OCI-LY1 (cell line): ENCODE measurements at regions not wholly inside any gene's neighbourhood (a gene's known extent, or its start where the extent isn't known, plus 50 kb on each side); places are given as distances from the start of the nearest gene placed in this dataset.

Source experiments
- H2AFZ ChIP-seq: fragments of 200-600 bp; sonication (generic), shearing (Covaris generic); 2 replicates; pipeline ENCODE4 v1.6.0; 2014; ENCODE audit warnings: antibody characterized with exemption, mild to moderate bottlenecking, low read length
- H3F3A ChIP-seq: fragments of 200-600 bp; sonication (generic), shearing (Covaris generic); 2 replicates; pipeline ENCODE4 v1.6.0; 2014; ENCODE audit warnings: mild to moderate bottlenecking, antibody characterized with exemption, low read length, moderate library complexity; ENCODE audit not compliant: insufficient read depth
- H3K27ac ChIP-seq: fragments of 200-600 bp; sonication (generic); 2 replicates; pipeline ENCODE4 v1.5.1; 2014; ENCODE audit warnings: low read length, mixed run types, mild to moderate bottlenecking, low read depth; ENCODE audit not compliant: poor library complexity, severe bottlenecking
- H3K27me3 ChIP-seq: fragments of 200-600 bp; sonication (generic); 2 replicates; pipeline ENCODE4 v1.6.0; 2014; ENCODE audit warnings: antibody characterized with exemption, mild to moderate bottlenecking, low read length, moderate library complexity; ENCODE audit not compliant: insufficient read depth
- H3K36me3 ChIP-seq: fragments of 200-600 bp; sonication (generic); 2 replicates; pipeline ENCODE4 v1.6.1; 2014; ENCODE audit warnings: mild to moderate bottlenecking, antibody characterized with exemption, low read length, moderate library complexity, mixed read lengths; ENCODE audit not compliant: insufficient read depth
- H3K4me1 ChIP-seq: fragments of 200-600 bp; sonication (generic); 2 replicates; pipeline ENCODE4 v1.5.1; 2014; ENCODE audit warnings: mild to moderate bottlenecking, low read length, moderate library complexity; ENCODE audit not compliant: insufficient read depth, severe bottlenecking
- H3K4me2 ChIP-seq: fragments of 200-600 bp; sonication (generic), shearing (Covaris generic); 2 replicates; pipeline ENCODE4 v1.6.1; 2014; ENCODE audit warnings: low read length
- H3K4me3 ChIP-seq: fragments of 200-600 bp; sonication (generic); 2 replicates; pipeline ENCODE4 v1.5.1; 2014; ENCODE audit warnings: low read length, low read depth, mild to moderate bottlenecking, mixed read lengths; ENCODE audit not compliant: poor library complexity, severe bottlenecking
- H3K79me2 ChIP-seq: fragments of 200-600 bp; shearing (Covaris generic); 2 replicates; pipeline ENCODE4 v1.6.1; 2016; ENCODE audit warnings: mixed run types, low read length, mixed read lengths; ENCODE audit not compliant: insufficient read depth
- H3K9ac ChIP-seq: fragments of 200-600 bp; sonication (generic), shearing (Covaris generic); 2 replicates; pipeline ENCODE4 v1.6.1; 2014; ENCODE audit warnings: mild to moderate bottlenecking, low read length, mixed read lengths
- H3K9me2 ChIP-seq: fragments of 200-600 bp; sonication (generic), shearing (Covaris generic); 2 replicates; pipeline ENCODE4 v1.6.1; 2014; ENCODE audit warnings: low read depth, mild to moderate bottlenecking, low read length, mixed read lengths
- H3K9me3 ChIP-seq: fragments of 200-600 bp; shearing (Covaris generic); 2 replicates; pipeline ENCODE4 v1.6.1; 2014; ENCODE audit warnings: low read length, mixed read lengths
- H4K20me1 ChIP-seq: fragments of 200-600 bp; sonication (generic), shearing (Covaris generic); 2 replicates; pipeline ENCODE4 v1.6.0; 2016; ENCODE audit warnings: mild to moderate bottlenecking, low read length; ENCODE audit not compliant: insufficient read depth
- EZH2 ChIP-seq: fragments of 200-600 bp; sonication (generic), shearing (Covaris generic); IDR thresholded peaks from 2 replicates; pipeline ENCODE4 v1.8.0; 2017; ENCODE audit warnings: borderline replicate concordance, mixed run types, mild to moderate bottlenecking, antibody characterized with exemption, low read length, moderate library complexity, mixed read lengths
- TF ChIP-seq, protein P1 (sequence below): fragments of 200-600 bp; sonication (generic), shearing (Covaris generic); IDR thresholded peaks from 2 replicates; pipeline ENCODE4 v1.5.1; 2017; ENCODE audit warnings: mild to moderate bottlenecking, antibody characterized with exemption, low read length, moderate library complexity, mixed read lengths

DNA sequence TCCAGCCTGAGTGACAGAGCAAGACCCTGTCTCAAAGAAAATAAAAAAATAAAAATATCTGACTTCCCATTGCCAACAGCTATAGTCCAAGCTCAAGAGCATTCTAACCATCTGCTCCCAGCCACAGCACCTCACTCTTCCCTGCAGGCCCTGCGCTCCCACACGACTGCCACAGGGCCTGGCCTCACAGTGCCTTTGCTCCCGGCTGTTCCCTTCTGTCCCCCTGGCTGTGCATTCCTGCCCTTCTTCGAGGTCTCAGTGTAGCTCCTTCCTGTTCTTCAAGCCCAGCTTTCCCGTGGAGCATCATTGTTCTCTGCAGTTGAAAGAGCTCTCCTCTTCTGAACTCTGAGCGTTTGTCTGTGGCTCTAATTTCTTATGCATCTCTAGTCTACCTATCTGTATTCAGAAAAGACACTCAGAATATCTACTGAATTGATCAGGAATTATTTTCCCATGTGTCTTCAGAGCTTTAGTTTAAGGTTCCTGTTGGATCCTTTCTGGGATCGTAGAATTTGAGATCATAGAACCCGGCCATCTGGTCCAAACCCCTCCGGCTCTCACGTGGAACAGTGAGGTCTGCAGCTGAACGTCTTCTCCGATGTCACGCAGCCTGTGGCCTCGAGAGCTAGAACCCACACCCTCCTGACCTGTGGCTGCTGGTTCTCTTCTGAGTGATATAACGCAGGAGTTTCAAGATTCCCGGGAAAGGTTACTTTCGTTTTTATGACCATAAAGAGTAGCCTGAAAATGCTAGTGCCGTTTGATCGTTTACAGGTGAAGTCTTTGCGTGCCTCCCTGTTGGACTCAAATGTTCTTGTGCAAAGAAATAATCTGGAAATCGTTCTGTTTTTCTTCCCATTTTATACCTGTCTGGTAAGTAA, 54.4 kb downstream of the DOP1B start:
- no peak overlapping the region for H3K4me3 ChIP-seq
- no peaks in the 10 kb centered on the region for H4K20me1 ChIP-seq
- H3K9me3 ChIP-seq: no peaks in the 10 kb centered on the region
- H3K9me2 ChIP-seq: no peaks in the 10 kb centered on the region
- H2AFZ ChIP-seq: no peak overlapping the region
- H3K27me3 ChIP-seq: no peaks in the 10 kb centered on the region
- no peak overlapping the region for H3K4me2 ChIP-seq
- no peaks in the 10 kb centered on the region for H3F3A ChIP-seq
- H3K36me3 ChIP-seq: no peaks in the 10 kb centered on the region; the same call in 1 of the 2 replicates
- TF ChIP-seq, protein P1, sequence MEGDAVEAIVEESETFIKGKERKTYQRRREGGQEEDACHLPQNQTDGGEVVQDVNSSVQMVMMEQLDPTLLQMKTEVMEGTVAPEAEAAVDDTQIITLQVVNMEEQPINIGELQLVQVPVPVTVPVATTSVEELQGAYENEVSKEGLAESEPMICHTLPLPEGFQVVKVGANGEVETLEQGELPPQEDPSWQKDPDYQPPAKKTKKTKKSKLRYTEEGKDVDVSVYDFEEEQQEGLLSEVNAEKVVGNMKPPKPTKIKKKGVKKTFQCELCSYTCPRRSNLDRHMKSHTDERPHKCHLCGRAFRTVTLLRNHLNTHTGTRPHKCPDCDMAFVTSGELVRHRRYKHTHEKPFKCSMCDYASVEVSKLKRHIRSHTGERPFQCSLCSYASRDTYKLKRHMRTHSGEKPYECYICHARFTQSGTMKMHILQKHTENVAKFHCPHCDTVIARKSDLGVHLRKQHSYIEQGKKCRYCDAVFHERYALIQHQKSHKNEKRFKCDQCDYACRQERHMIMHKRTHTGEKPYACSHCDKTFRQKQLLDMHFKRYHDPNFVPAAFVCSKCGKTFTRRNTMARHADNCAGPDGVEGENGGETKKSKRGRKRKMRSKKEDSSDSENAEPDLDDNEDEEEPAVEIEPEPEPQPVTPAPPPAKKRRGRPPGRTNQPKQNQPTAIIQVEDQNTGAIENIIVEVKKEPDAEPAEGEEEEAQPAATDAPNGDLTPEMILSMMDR: no peak
- TF ChIP-seq EZH2: no peak
- H3K27ac ChIP-seq: no peak overlapping the region
- H3K4me1 ChIP-seq: peaks cover 5% of the 10 kb centered on the region
- H3K79me2 ChIP-seq: no peaks in the 10 kb centered on the region
- H3K9ac ChIP-seq: no peak overlapping the region

DNA sequence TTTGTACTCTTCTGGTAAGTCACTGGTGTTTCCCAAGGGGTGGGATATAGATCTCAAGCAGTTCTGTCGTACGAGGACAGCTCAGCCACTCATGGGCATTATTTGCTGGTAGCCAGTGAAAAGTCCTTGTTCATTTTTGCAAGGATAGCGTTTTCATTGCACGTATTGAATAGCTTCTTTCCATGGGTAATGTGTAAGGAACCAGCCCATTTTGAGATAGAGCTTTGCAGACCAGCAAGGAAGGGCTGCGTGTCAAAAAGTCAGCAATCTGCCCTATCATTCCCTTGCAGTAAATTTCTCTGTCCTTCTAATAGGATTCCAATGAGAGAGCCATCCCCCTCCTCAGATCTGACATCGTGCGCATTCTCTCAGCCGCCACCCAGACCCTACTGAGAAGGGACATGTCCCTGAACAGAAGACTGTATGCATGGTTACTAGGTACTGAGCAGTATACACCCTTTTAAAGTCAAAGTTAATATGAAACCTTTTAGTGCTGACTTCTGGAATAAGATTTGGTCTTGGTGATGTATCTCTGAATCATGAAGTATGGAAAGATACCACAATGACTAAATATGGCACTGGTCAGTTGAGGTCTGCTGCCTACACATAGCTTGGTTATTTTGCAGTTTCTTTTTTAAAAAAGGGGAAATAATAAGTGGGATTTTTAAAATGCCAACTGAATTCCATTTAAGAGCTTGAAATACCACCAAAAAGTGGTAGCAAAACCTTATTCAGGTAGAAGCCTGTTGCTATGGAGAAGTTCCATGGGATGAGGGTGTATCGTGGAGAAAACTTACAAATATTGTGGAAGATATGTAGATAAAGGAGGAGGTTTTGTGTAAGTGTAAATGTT, 55.3 kb downstream of the DOP1B start:
- no peaks in the 10 kb centered on the region for H4K20me1 ChIP-seq
- no peak overlapping the region for H3K9ac ChIP-seq
- H3K9me3 ChIP-seq: no peaks in the 10 kb centered on the region
- H3K27ac ChIP-seq: no peak overlapping the region
- no peaks in the 10 kb centered on the region; the same call in 1 of the 2 replicates for H3K36me3 ChIP-seq
- no peak for TF ChIP-seq EZH2
- TF ChIP-seq, protein P1: no peak
- H2AFZ ChIP-seq: no peak overlapping the region
- no peaks in the 10 kb centered on the region for H3F3A ChIP-seq
- H3K4me1 ChIP-seq: peaks cover 5% of the 10 kb centered on the region
- H3K79me2 ChIP-seq: no peaks in the 10 kb centered on the region
- no peak overlapping the region for H3K4me3 ChIP-seq
- H3K27me3 ChIP-seq: no peaks in the 10 kb centered on the region
- H3K4me2 ChIP-seq: no peak overlapping the region
- no peaks in the 10 kb centered on the region for H3K9me2 ChIP-seq

DNA sequence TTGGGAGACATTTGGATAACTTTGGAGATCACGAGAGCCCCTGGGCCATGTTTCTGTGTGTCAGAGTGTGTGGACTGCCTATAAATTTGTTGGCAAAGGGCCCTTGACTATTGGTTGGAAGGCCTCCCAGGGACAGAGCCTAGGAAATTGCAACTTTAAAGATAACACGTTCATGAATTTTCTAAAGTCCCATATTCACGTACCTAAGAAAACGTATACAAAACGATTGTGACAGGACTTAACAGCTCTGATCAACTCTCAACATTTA, 55.8 kb downstream of the DOP1B start:
- no peaks in the 10 kb centered on the region for H3K9me3 ChIP-seq
- no peaks in the 10 kb centered on the region for H3F3A ChIP-seq
- H3K9me2 ChIP-seq: no peaks in the 10 kb centered on the region
- H4K20me1 ChIP-seq: no peaks in the 10 kb centered on the region
- no peak overlapping the region for H3K27ac ChIP-seq
- no peak overlapping the region for H3K4me2 ChIP-seq
- H3K4me1 ChIP-seq: peaks cover 5% of the 10 kb centered on the region
- TF ChIP-seq, protein P1: no peak
- no peak for TF ChIP-seq EZH2
- H3K79me2 ChIP-seq: no peaks in the 10 kb centered on the region
- no peaks in the 10 kb centered on the region; the same call in 1 of the 2 replicates for H3K36me3 ChIP-seq
- H3K4me3 ChIP-seq: no peak overlapping the region
- H2AFZ ChIP-seq: no peak overlapping the region
- H3K27me3 ChIP-seq: no peaks in the 10 kb centered on the region
- H3K9ac ChIP-seq: no peak overlapping the region
